ENCODE measurements at regions not wholly inside any gene's neighbourhood (a gene's known extent, or its start where the extent isn't known, plus 50 kb on each side); places are given as distances from the start of the nearest gene placed in this dataset.

DNA sequence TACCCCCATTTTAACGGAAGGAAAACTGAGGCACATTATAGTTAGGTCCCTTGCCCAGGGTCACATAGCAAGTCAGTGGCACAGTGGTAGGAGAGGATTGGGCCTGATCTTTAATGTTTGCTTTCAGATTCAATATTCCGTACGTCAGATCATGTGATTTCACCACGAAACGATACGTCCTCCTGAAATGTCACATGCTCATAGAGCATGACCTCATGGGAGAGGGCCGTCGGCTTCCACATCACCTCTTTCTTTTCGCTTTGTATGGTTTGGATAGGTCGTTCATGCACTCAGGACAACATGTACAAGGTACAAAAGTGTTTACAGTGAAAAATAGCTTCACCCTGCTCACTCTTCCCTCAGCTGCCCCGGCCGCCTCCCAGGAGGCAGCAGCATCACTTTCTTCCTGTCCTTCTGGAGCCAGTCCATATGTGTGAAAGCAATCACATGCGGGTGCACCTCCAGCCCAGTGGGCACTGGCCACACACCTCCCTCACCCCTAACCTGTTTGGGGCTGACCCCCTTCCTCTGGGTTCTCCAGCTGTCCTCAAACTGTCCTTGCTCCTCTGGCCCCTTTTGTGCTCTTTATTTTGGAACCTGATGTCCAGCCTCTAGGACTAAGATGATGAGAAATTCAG lies 199.9 kb downstream of the FOXL1 start:
- TF ChIP-seq POLR2AphosphoS5 (IDR thresholded peaks at IDR 0.05; ENCODE audit: low read depth, low read length) = no peak

DNA sequence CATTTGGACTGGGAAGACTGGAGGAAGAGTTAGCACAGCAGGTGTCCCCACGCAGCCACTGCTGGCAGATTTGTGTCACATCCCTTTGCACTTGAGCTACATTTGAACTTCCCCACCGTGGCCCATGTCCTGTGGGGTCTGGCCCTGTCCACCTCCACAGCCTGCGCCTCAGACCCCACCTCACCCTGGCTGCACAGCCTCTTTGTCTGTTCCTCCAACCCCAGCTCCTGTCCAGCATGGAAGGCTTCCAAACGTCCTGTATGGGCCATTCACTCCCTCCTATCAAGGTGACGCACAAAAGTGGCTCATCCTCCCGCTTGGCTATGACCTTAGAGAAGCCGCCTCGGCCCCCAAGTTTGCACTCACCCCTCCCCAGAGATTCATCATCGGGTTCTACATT lies 200.6 kb downstream of the FOXL1 start:
- TF ChIP-seq POLR2AphosphoS5 (IDR thresholded peaks at IDR 0.05; ENCODE audit: low read depth, low read length) (no peak), FOXP2 (optimal IDR thresholded peaks at IDR 0.05; ENCODE audit: borderline replicate concordance, extremely low read depth, extremely low read length, insufficient read depth) (no peak), TAF1 (IDR thresholded peaks at IDR 0.05; ENCODE audit: borderline replicate concordance, insufficient read depth, low read length) (no peak), SIN3A (IDR thresholded peaks at IDR 0.05; ENCODE audit: borderline replicate concordance, insufficient read depth, low read length) (no peak)
- TF ChIP-seq, protein P1, sequence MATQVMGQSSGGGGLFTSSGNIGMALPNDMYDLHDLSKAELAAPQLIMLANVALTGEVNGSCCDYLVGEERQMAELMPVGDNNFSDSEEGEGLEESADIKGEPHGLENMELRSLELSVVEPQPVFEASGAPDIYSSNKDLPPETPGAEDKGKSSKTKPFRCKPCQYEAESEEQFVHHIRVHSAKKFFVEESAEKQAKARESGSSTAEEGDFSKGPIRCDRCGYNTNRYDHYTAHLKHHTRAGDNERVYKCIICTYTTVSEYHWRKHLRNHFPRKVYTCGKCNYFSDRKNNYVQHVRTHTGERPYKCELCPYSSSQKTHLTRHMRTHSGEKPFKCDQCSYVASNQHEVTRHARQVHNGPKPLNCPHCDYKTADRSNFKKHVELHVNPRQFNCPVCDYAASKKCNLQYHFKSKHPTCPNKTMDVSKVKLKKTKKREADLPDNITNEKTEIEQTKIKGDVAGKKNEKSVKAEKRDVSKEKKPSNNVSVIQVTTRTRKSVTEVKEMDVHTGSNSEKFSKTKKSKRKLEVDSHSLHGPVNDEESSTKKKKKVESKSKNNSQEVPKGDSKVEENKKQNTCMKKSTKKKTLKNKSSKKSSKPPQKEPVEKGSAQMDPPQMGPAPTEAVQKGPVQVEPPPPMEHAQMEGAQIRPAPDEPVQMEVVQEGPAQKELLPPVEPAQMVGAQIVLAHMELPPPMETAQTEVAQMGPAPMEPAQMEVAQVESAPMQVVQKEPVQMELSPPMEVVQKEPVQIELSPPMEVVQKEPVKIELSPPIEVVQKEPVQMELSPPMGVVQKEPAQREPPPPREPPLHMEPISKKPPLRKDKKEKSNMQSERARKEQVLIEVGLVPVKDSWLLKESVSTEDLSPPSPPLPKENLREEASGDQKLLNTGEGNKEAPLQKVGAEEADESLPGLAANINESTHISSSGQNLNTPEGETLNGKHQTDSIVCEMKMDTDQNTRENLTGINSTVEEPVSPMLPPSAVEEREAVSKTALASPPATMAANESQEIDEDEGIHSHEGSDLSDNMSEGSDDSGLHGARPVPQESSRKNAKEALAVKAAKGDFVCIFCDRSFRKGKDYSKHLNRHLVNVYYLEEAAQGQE (IDR thresholded peaks at IDR 0.05; ENCODE audit: insufficient read depth in 1 of 2, low read depth in 2 of 2, low read length in 2 of 2) = no peak

DNA sequence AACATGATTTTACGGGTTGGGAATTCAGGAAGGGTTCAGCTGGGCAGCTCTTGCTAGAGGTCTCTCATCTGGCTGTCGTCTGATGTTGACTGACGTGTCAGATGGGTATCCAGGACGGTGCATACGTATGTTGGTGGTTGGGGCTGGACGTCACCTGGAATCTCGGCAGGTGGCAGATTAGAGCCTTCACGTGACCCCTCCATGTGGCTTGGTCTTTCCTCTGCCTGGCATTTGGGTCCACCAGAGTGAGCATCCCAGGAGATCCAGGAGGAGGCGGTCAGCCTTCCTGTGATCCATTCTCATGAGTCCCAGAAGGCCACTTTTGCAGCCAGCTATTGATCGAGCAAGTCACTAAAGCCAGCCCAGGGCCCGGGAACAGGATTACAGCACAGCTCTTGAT lies 202.7 kb downstream of the FOXL1 start:
- TF ChIP-seq, protein P1 (IDR thresholded peaks at IDR 0.05; ENCODE audit: insufficient read depth in 1 of 2, low read depth in 2 of 2, low read length in 2 of 2) = no peak

DNA sequence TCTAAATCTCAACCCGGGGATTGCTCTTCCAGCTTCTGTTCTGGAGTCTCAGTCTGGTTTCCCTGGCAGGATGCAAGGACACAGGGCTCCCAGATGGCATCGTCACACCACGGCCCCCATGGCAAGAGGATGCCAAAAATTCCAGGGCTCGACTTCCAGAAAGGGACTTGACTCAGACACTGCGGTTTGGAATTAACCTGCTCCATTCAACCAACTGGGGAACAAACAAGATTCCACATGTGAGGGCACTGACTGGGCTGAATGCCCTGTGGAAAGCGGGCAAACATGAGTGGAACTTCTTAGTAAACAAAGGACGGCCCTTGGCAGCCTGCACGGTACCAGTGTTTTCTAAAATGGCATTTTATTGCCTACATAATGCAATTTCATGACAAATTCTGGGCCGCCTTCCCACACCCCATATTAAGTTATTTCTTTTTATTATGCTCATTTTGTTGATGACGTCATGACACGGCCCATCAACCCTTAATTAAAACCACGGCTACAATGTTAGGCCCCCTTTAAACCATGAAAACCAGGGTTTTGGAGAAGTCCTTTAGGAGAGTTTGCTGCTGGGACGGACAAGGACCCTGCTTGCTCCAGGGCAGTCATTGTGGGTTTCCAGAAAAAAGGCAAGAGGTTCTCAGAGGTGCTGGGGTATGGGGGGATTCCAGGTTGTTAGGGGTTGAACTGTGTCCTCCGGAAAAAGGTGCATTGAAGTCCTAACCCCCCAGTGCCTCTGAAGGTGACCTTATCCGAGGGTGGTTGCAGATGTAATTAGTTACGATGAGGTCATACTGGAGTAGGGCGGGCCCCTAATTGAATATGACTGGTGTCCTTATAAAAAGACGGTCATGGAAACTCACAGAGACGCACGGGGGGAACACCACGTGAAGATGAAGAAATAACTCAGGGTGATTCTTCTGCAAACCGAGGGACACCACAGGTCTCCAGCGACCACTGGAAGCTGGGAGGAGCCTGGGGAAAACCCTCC lies 205.6 kb downstream of the FOXL1 start:
- TF ChIP-seq, protein P1 (IDR thresholded peaks at IDR 0.05; ENCODE audit: insufficient read depth in 1 of 2, low read depth in 2 of 2, low read length in 2 of 2) = no peak
- TF ChIP-seq FOXP2 (optimal IDR thresholded peaks at IDR 0.05; ENCODE audit: borderline replicate concordance, extremely low read depth, extremely low read length, insufficient read depth) (no peak), TAF1 (IDR thresholded peaks at IDR 0.05; ENCODE audit: borderline replicate concordance, insufficient read depth, low read length) (no peak), SIN3A (IDR thresholded peaks at IDR 0.05; ENCODE audit: borderline replicate concordance, insufficient read depth, low read length) (no peak), POLR2AphosphoS5 (IDR thresholded peaks at IDR 0.05; ENCODE audit: low read depth, low read length) (no peak)

- TF ChIP-seq, protein P1 (IDR thresholded peaks at IDR 0.05; ENCODE audit: insufficient read depth in 1 of 2, low read depth in 2 of 2, low read length in 2 of 2) = no peak
- TF ChIP-seq POLR2AphosphoS5 (IDR thresholded peaks at IDR 0.05; ENCODE audit: low read depth, low read length) (no peak), FOXP2 (optimal IDR thresholded peaks at IDR 0.05; ENCODE audit: borderline replicate concordance, extremely low read depth, extremely low read length, insufficient read depth) (no peak), TAF1 (IDR thresholded peaks at IDR 0.05; ENCODE audit: borderline replicate concordance, insufficient read depth, low read length) (no peak), SIN3A (IDR thresholded peaks at IDR 0.05; ENCODE audit: borderline replicate concordance, insufficient read depth, low read length) (no peak)
Observed at GRCh38 chr16:86786338-86786737, 208.0 kb downstream of the FOXL1 start.
